ENCODE measurements at regions not wholly inside any gene's neighbourhood (a gene's known extent, or its start where the extent isn't known, plus 50 kb on each side); places are given as distances from the start of the nearest gene placed in this dataset.

DNA sequence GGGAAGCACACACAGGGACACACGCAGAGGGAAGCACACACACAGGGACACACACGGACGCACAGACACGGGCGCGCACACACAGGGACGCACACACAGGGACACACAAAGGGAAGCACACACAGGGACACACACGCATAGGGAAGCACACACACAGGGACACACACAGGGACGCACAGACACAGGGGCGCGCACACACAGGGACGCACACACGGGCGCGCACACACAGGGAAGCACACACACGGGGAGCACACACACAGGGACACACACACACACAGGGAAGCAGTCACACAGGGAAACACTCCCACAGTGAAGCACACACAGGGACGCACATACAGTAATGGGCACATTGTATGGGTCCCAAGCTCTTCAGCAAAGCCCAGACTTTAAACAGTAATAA lies 685.3 kb downstream of the TRIML1 start:
- Histone ChIP-seq H3K36me3 (ENCODE audit: control insufficient read depth in 2 of 2, extremely low read depth in 1 of 2, insufficient read depth in 1 of 2, low read length in 1 of 2) (no peaks in the 10 kb centered on the region), H3K27ac (ENCODE audit: low read length) (no peak overlapping the region), H3K4me1 (ENCODE audit: control insufficient read depth in 1 of 2, extremely low read depth in 1 of 2, insufficient read depth in 2 of 2, low read length in 2 of 2) (no peaks in the 10 kb centered on the region), H3K27me3 (replicated peaks in 1 of 2; ENCODE audit: control insufficient read depth in 2 of 2, extremely low read depth in 1 of 2, insufficient read depth in 2 of 2, low read length in 1 of 2) (no peaks in the 10 kb centered on the region), H3K9me3 (no peaks in the 10 kb centered on the region), H3K4me3 (ENCODE audit: control insufficient read depth in 1 of 2, extremely low read depth in 1 of 2, low read length in 1 of 2) (no peak overlapping the region)
- no peak for ATAC-seq (replicated peaks in 1 of 4)
- CTCF ChIA-PET = no interaction called here
- Mint-ChIP-seq H3K4me3 (no peak overlapping the region), H3K9me3 (peaks cover 0 to 17% (median 6%) of the 10 kb centered on the region in 3 donors), H3K27ac (no peak overlapping the region), H3K27me3 (no peaks in the 10 kb centered on the region), H3K4me1 (no peaks in the 10 kb centered on the region), H3K36me3 (no peaks in the 10 kb centered on the region)
- no peak for DNase-seq
- 94% methylated on average over 15 of the region's 17 CpGs for WGBS (ENCODE audit: insufficient coverage)
- POLR2A ChIA-PET = interaction anchor here in 1 of 2 donors (0.8 kb wide), 1 partner anchor 457 kb away, joined by 3 read pairs; no protein-coding TSS in a partner anchor

DNA sequence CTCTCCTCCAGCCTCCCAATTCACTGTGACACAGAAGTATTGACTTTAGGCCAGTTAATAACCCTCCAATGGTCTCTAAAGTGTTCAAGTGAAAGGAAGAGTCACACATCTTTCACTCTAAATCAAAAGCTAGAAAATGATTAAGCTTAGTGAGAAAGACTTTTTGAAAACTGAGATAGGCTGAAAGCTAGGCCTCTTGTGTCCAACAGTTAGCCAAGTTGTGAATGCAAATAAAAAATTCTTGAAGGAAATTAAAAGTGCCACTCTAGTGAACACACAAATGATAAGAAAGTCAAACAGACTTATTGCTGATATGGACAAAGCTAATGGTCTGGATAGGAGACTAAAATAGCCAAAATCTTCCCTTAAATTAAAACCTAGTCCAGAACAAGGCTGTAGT lies 687.2 kb downstream of the TRIML1 start:
- H3K4me3 ChIP-seq (ENCODE audit: control insufficient read depth in 1 of 2, extremely low read depth in 1 of 2, low read length in 1 of 2) = no peak overlapping the region
- no peak overlapping the region for H3K27ac ChIP-seq (ENCODE audit: low read length)
- Mint-ChIP-seq H3K36me3 (no peaks in the 10 kb centered on the region), H3K4me3 (no peak overlapping the region), H3K27ac (no peak overlapping the region), H3K27me3 (no peaks in the 10 kb centered on the region), H3K4me1 (no peaks in the 10 kb centered on the region), H3K9me3 (peaks cover 3 to 16% (median 6%) of the 10 kb centered on the region in 3 donors)
- no peak for DNase-seq
- no peaks in the 10 kb centered on the region for H3K9me3 ChIP-seq
- ChIA-PET CTCF (no interaction called here), POLR2A (no interaction called here)
- H3K36me3 ChIP-seq (ENCODE audit: control insufficient read depth in 2 of 2, extremely low read depth in 1 of 2, insufficient read depth in 1 of 2, low read length in 1 of 2) = no peaks in the 10 kb centered on the region
- H3K27me3 ChIP-seq (replicated peaks in 1 of 2; ENCODE audit: control insufficient read depth in 2 of 2, extremely low read depth in 1 of 2, insufficient read depth in 2 of 2, low read length in 1 of 2) = no peaks in the 10 kb centered on the region
- H3K4me1 ChIP-seq (ENCODE audit: control insufficient read depth in 1 of 2, extremely low read depth in 1 of 2, insufficient read depth in 2 of 2, low read length in 2 of 2) = no peaks in the 10 kb centered on the region
- ATAC-seq (replicated peaks in 1 of 4) = no peak

DNA sequence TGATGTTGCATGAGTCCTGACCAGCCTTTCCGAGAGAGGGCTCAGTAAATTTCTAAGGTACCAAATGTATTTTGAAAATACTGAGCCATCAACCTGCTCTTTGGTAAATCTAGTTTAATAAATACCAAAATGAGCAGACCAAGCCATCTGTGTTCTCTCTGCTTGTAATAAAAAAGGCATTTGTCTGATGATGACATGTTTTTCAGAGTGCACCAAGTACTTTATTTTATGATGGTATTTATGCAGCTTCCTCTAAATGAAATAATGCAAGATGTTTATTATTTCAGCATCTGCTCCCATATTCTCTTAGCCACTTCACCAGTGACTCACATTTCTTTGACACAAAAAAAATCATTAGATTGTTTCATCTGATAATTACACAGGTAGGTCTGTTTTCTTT lies 700.5 kb downstream of the TRIML1 start:
- no peak for ATAC-seq (replicated peaks in 1 of 4)
- ChIA-PET CTCF (no interaction called here), POLR2A (no interaction called here)
- no peaks in the 10 kb centered on the region for H3K36me3 ChIP-seq (ENCODE audit: control insufficient read depth in 2 of 2, extremely low read depth in 1 of 2, insufficient read depth in 1 of 2, low read length in 1 of 2)
- no CpG with 5 or more reads among the region's 1 CpG for WGBS (ENCODE audit: insufficient coverage)
- H3K27me3 ChIP-seq (replicated peaks in 1 of 2; ENCODE audit: control insufficient read depth in 2 of 2, extremely low read depth in 1 of 2, insufficient read depth in 2 of 2, low read length in 1 of 2) = no peaks in the 10 kb centered on the region
- no peaks in the 10 kb centered on the region for H3K4me1 ChIP-seq (ENCODE audit: control insufficient read depth in 1 of 2, extremely low read depth in 1 of 2, insufficient read depth in 2 of 2, low read length in 2 of 2)
- H3K27ac ChIP-seq (ENCODE audit: low read length) = no peak overlapping the region
- H3K4me1 Mint-ChIP-seq = no peaks in the 10 kb centered on the region
- H3K9me3 Mint-ChIP-seq = peaks cover 11 to 15% (median 12%) of the 10 kb centered on the region in 3 donors
- H3K27me3 Mint-ChIP-seq = no peaks in the 10 kb centered on the region
- no peaks in the 10 kb centered on the region for H3K9me3 ChIP-seq
- H3K27ac Mint-ChIP-seq = no peak overlapping the region
- no peak overlapping the region for H3K4me3 ChIP-seq (ENCODE audit: control insufficient read depth in 1 of 2, extremely low read depth in 1 of 2, low read length in 1 of 2)
- no peak overlapping the region for H3K4me3 Mint-ChIP-seq
- no peaks in the 10 kb centered on the region for H3K36me3 Mint-ChIP-seq
- no peak for DNase-seq

DNA sequence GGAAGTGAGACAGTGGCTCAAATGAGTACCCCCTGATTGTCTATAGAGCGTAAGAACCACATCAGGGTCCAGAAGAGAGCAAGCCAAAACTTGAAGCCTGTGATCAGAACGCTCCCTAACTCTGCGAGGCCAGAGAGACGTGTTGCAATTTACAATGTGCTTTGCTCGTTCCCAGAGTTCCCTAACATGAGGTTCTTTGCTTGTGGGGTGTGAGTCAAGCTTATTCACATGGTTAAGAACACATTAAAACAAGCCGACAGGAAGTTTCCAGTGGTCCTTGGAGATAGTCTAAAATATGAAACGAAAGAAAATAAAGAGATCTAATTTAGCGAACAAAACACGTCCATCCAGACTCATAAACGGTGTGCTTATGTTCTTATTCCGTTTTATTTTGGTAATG lies 702.3 kb downstream of the TRIML1 start:
- Histone ChIP-seq H3K4me3 (ENCODE audit: control insufficient read depth in 1 of 2, extremely low read depth in 1 of 2, low read length in 1 of 2) (no peak overlapping the region), H3K9me3 (no peaks in the 10 kb centered on the region), H3K4me1 (ENCODE audit: control insufficient read depth in 1 of 2, extremely low read depth in 1 of 2, insufficient read depth in 2 of 2, low read length in 2 of 2) (no peaks in the 10 kb centered on the region), H3K36me3 (ENCODE audit: control insufficient read depth in 2 of 2, extremely low read depth in 1 of 2, insufficient read depth in 1 of 2, low read length in 1 of 2) (no peaks in the 10 kb centered on the region), H3K27me3 (replicated peaks in 1 of 2; ENCODE audit: control insufficient read depth in 2 of 2, extremely low read depth in 1 of 2, insufficient read depth in 2 of 2, low read length in 1 of 2) (no peaks in the 10 kb centered on the region), H3K27ac (ENCODE audit: low read length) (no peak overlapping the region)
- POLR2A ChIA-PET = no interaction called here
- WGBS (ENCODE audit: insufficient coverage) = 80% methylated on average over 4 of the region's 11 CpGs
- DNase-seq (no peak), ATAC-seq (replicated peaks in 1 of 4) (no peak)
- Mint-ChIP-seq H3K9me3 (peaks cover 11 to 21% (median 19%) of the 10 kb centered on the region in 3 donors), H3K36me3 (no peaks in the 10 kb centered on the region), H3K4me3 (no peak overlapping the region), H3K27ac (no peak overlapping the region), H3K4me1 (no peaks in the 10 kb centered on the region), H3K27me3 (no peaks in the 10 kb centered on the region)
- CTCF ChIA-PET = no interaction called here

DNA sequence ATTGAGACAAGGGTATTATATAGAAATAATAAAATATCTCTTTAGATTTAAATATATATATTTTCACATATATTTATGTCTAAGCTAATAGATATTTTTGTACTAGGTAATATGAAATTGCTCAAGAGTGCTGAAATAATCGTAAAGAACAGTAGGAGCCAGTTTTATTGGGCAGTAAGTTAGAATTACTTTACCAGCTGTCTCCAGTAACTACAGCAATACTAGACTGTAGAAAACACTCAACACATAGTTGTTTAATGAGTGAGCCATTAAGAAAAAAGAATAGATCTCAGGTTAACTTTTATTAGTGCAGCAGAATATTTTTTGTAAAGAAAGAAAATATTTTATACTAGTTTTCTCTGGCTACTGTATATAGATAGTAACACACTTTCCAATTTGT lies 715.2 kb downstream of the TRIML1 start:
- H3K9me3 ChIP-seq = no peaks in the 10 kb centered on the region
- no peaks in the 10 kb centered on the region for H3K27me3 ChIP-seq (replicated peaks in 1 of 2; ENCODE audit: control insufficient read depth in 2 of 2, extremely low read depth in 1 of 2, insufficient read depth in 2 of 2, low read length in 1 of 2)
- no peak overlapping the region for H3K4me3 ChIP-seq (ENCODE audit: control insufficient read depth in 1 of 2, extremely low read depth in 1 of 2, low read length in 1 of 2)
- H3K36me3 Mint-ChIP-seq = no peaks in the 10 kb centered on the region
- POLR2A ChIA-PET = no interaction called here
- CTCF ChIA-PET = no interaction called here
- no peak overlapping the region for H3K27ac Mint-ChIP-seq
- H3K4me3 Mint-ChIP-seq = no peak overlapping the region
- WGBS (ENCODE audit: insufficient coverage) = no CpG with 5 or more reads among the region's 1 CpG
- H3K4me1 Mint-ChIP-seq = no peaks in the 10 kb centered on the region
- no peaks in the 10 kb centered on the region for H3K27me3 Mint-ChIP-seq
- peaks cover 20 to 30% (median 28%) of the 10 kb centered on the region in 3 donors for H3K9me3 Mint-ChIP-seq
- no peak overlapping the region for H3K27ac ChIP-seq (ENCODE audit: low read length)
- H3K4me1 ChIP-seq (ENCODE audit: control insufficient read depth in 1 of 2, extremely low read depth in 1 of 2, insufficient read depth in 2 of 2, low read length in 2 of 2) = no peaks in the 10 kb centered on the region
- H3K36me3 ChIP-seq (ENCODE audit: control insufficient read depth in 2 of 2, extremely low read depth in 1 of 2, insufficient read depth in 1 of 2, low read length in 1 of 2) = no peaks in the 10 kb centered on the region
- DNase-seq (no peak), ATAC-seq (replicated peaks in 1 of 4) (no peak)

DNA sequence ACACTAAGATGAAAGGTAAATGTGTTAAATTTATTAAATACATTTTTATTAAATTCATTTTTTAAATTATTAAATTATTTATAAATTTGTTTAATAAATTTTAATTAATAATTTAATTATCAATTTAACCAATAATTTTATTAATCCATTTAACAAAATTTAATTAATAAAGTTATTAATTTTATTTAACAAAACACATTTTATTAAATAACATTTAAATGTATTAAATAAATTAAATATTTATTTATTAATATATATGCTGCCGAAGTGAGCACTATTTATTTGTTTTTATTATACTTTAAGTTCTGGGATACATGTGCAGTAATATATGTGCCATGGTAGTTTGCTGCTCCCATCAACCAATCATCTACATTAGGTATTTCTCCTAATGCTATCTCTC lies 719.5 kb downstream of the TRIML1 start:
- Histone ChIP-seq H3K9me3 (no peaks in the 10 kb centered on the region), H3K4me3 (ENCODE audit: control insufficient read depth in 1 of 2, extremely low read depth in 1 of 2, low read length in 1 of 2) (no peak overlapping the region), H3K27me3 (replicated peaks in 1 of 2; ENCODE audit: control insufficient read depth in 2 of 2, extremely low read depth in 1 of 2, insufficient read depth in 2 of 2, low read length in 1 of 2) (no peaks in the 10 kb centered on the region), H3K36me3 (ENCODE audit: control insufficient read depth in 2 of 2, extremely low read depth in 1 of 2, insufficient read depth in 1 of 2, low read length in 1 of 2) (no peaks in the 10 kb centered on the region), H3K4me1 (ENCODE audit: control insufficient read depth in 1 of 2, extremely low read depth in 1 of 2, insufficient read depth in 2 of 2, low read length in 2 of 2) (no peaks in the 10 kb centered on the region), H3K27ac (ENCODE audit: low read length) (no peak overlapping the region)
- ChIA-PET POLR2A (no interaction called here), CTCF (no interaction called here)
- ATAC-seq (replicated peaks in 1 of 4) (no peak), DNase-seq (no peak)
- H3K27ac Mint-ChIP-seq = no peak overlapping the region
- peaks cover 18 to 30% (median 21%) of the 10 kb centered on the region in 3 donors for H3K9me3 Mint-ChIP-seq
- no CpG with 5 or more reads among the region's 1 CpG for WGBS (ENCODE audit: insufficient coverage)
- H3K4me3 Mint-ChIP-seq = no peak overlapping the region
- H3K36me3 Mint-ChIP-seq = no peaks in the 10 kb centered on the region
- H3K27me3 Mint-ChIP-seq = no peaks in the 10 kb centered on the region
- H3K4me1 Mint-ChIP-seq = no peaks in the 10 kb centered on the region

DNA sequence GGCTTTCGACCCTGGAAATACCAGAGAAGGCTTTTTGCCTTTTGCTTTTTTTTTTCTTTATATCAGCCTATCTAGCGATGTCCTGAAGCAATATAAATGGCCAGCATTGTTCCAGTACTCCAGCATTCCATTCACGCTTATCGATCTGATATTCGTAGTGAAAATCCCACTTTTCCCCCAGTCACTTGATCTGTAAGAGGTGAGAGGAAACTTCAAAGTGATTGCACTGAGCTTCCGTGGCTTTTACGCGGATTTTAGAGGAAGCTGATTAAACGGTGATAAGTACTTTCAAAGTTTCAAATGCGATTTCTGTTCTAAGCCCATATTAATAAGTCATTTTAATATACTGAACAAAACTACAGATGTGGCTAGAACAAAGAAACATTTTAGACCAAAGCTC lies 725.5 kb downstream of the TRIML1 start:
- H3K4me1 Mint-ChIP-seq = no peaks in the 10 kb centered on the region
- 60% methylated on average over 1 of the region's 10 CpGs for WGBS (ENCODE audit: insufficient coverage)

More for the DNA sequence above, 725.5 kb downstream of the TRIML1 start:
- Histone ChIP-seq H3K36me3 (ENCODE audit: control insufficient read depth in 2 of 2, extremely low read depth in 1 of 2, insufficient read depth in 1 of 2, low read length in 1 of 2) (no peaks in the 10 kb centered on the region), H3K4me1 (ENCODE audit: control insufficient read depth in 1 of 2, extremely low read depth in 1 of 2, insufficient read depth in 2 of 2, low read length in 2 of 2) (no peaks in the 10 kb centered on the region), H3K27me3 (replicated peaks in 1 of 2; ENCODE audit: control insufficient read depth in 2 of 2, extremely low read depth in 1 of 2, insufficient read depth in 2 of 2, low read length in 1 of 2) (no peaks in the 10 kb centered on the region), H3K9me3 (no peaks in the 10 kb centered on the region), H3K27ac (ENCODE audit: low read length) (no peak overlapping the region), H3K4me3 (ENCODE audit: control insufficient read depth in 1 of 2, extremely low read depth in 1 of 2, low read length in 1 of 2) (no peak overlapping the region)
- Mint-ChIP-seq H3K27me3 (no peaks in the 10 kb centered on the region), H3K4me3 (no peak overlapping the region), H3K27ac (no peak overlapping the region), H3K9me3 (peaks cover 23 to 43% (median 33%) of the 10 kb centered on the region in 3 donors), H3K36me3 (no peaks in the 10 kb centered on the region)
- no peak for DNase-seq
- ATAC-seq (replicated peaks in 1 of 4) = no peak
- ChIA-PET POLR2A (no interaction called here), CTCF (no interaction called here)

All from T-cell (primary cell).